ENCODE measurements at regions not wholly inside any gene's neighbourhood (a gene's known extent, or its start where the extent isn't known, plus 50 kb on each side); places are given as distances from the start of the nearest gene placed in this dataset.

DNA sequence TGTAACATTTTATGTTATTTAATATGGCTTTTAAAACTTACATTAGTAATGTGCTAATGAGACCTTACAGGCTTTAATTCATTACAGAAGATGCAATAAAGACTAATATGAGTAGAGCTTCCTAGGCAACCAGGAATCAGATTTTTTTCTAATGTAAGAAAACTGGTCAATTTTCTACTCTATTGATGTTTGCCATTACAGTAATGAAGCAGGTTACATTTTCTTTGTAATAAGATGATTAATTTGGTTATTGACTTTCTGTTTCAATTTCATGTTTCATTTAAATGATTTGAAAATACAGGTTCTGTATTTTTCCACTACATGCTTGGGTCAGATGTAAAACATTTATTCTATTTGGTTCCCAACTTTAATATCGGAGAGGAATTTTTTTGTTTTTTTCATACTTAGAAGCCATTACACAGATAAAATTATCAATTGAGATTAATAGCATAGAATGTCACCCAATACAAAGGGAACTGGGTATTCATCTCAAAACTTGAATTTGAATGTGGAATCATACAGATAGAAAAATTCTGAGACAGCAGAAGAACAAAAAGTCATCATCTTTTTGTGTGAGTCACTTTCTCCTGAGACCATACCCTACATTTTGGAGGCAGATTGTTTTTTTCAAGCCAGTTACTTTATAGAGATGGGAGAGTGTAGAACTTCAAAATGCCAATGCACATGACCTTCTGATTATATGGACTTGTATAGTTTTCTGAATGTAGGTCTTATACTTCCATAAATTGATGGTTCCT, 133.6 kb upstream of the HMHB1 start:
- TF ChIP-seq, protein P1, sequence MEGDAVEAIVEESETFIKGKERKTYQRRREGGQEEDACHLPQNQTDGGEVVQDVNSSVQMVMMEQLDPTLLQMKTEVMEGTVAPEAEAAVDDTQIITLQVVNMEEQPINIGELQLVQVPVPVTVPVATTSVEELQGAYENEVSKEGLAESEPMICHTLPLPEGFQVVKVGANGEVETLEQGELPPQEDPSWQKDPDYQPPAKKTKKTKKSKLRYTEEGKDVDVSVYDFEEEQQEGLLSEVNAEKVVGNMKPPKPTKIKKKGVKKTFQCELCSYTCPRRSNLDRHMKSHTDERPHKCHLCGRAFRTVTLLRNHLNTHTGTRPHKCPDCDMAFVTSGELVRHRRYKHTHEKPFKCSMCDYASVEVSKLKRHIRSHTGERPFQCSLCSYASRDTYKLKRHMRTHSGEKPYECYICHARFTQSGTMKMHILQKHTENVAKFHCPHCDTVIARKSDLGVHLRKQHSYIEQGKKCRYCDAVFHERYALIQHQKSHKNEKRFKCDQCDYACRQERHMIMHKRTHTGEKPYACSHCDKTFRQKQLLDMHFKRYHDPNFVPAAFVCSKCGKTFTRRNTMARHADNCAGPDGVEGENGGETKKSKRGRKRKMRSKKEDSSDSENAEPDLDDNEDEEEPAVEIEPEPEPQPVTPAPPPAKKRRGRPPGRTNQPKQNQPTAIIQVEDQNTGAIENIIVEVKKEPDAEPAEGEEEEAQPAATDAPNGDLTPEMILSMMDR (IDR thresholded peaks at IDR 0.05): no peak
- TF ChIP-seq POLR2A (IDR thresholded peaks at IDR 0.05) (no peak), EP300 (IDR thresholded peaks at IDR 0.05) (no peak)
